Liver (tissue), 8 donors: ENCODE measurements at regions not wholly inside any gene's neighbourhood (a gene's known extent, or its start where the extent isn't known, plus 50 kb on each side); places are given as distances from the start of the nearest gene placed in this dataset.
A peak's percentile ranks its signal among the peaks of the same experiment; 100 is the strongest.

Experiments
- DNase-seq: peaks from one replicate; pipeline ENCODE4 v3.0.0-alpha.2; 2017; ENCODE audit warnings: low spot score
- H3K27ac ChIP-seq, 2 donors: one replicate each; pipeline ENCODE4 v1.7.0; 2013; ENCODE audit warnings: inconsistent platforms in 2 of 2, low read length in 2 of 2, control low read depth in 1 of 2, low read depth in 1 of 2, mild to moderate bottlenecking in 1 of 2
- H3K27me3 ChIP-seq, 4 donors: one replicate each; pipeline versions ENCODE4 v1.6.1 to v1.7.0; 2013; ENCODE audit warnings: low read length in 3 of 4, inconsistent platforms in 1 of 4, mild to moderate bottlenecking in 1 of 4, moderate library complexity in 1 of 4; ENCODE audit not compliant: control insufficient read depth in 4 of 4, insufficient read depth in 4 of 4
- H3K36me3 ChIP-seq, 4 donors: one replicate each; pipeline versions ENCODE4 v1.6.1 to v1.7.0; 2013; ENCODE audit warnings: low read length in 3 of 4, mild to moderate bottlenecking in 3 of 4, low read depth in 1 of 4, moderate library complexity in 1 of 4; ENCODE audit not compliant: control insufficient read depth in 4 of 4, insufficient read depth in 3 of 4
- H3K4me1 ChIP-seq, 4 donors: one replicate each; pipeline versions ENCODE4 v1.6.1 to v1.7.0; 2013; ENCODE audit warnings: low read length in 3 of 4, mild to moderate bottlenecking in 3 of 4, moderate library complexity in 1 of 4; ENCODE audit not compliant: control insufficient read depth in 4 of 4, insufficient read depth in 4 of 4
- H3K4me3 ChIP-seq, 3 donors: one replicate each; pipeline versions ENCODE4 v1.6.1 to v1.7.0; 2013; ENCODE audit warnings: low read length in 3 of 3, control low read depth in 1 of 3, low read depth in 1 of 3, mild to moderate bottlenecking in 1 of 3
- H3K9ac ChIP-seq, 2 donors: one replicate each; pipeline ENCODE4 v1.7.0; 2013; ENCODE audit warnings: low read length in 2 of 2, mild to moderate bottlenecking in 2 of 2, moderate library complexity in 2 of 2, control low read depth in 1 of 2, low read depth in 1 of 2
- H3K9me3 ChIP-seq, 4 donors: one replicate each; pipeline versions ENCODE4 v1.6.1 to v1.7.0; 2013; ENCODE audit warnings: low read length in 3 of 4; ENCODE audit not compliant: control insufficient read depth in 4 of 4
- ATF3 ChIP-seq: IDR thresholded peaks from 2 replicates; pipeline ENCODE4 v1.6.1; 2016; ENCODE audit warnings: antibody characterized with exemption
- CTCF ChIP-seq: fragments of 150-350 bp; IDR thresholded peaks from 2 replicates; pipeline ENCODE4 v1.5.1; 2017; ENCODE audit warnings: improper control_type of control experiment, low read depth, low read length; ENCODE audit not compliant: missing input control
- EGR1 ChIP-seq, 2 donors: IDR thresholded peaks; 2 replicates each; pipeline ENCODE4 v1.6.1; 2016 to 2018; ENCODE audit warnings: antibody characterized with exemption in 2 of 2, low read depth in 2 of 2
- FOXA1 ChIP-seq: IDR thresholded peaks from 2 replicates; pipeline ENCODE4 v1.6.1; 2016; ENCODE audit warnings: antibody characterized with exemption
- FOXA2 ChIP-seq: IDR thresholded peaks from 2 replicates; pipeline ENCODE4 v1.6.1; 2016; ENCODE audit warnings: antibody characterized with exemption
- GABPA ChIP-seq, 2 donors: IDR thresholded peaks in 1 of 2; conservative IDR thresholded peaks in 1 of 2; 2 replicates each; pipeline ENCODE4 v1.6.1; 2016; ENCODE audit warnings: antibody characterized with exemption in 2 of 2, mild to moderate bottlenecking in 1 of 2, moderate library complexity in 1 of 2
- HNF4A ChIP-seq, 2 donors: conservative IDR thresholded peaks; 2 replicates each; pipeline ENCODE4 v1.6.1; 2016; ENCODE audit warnings: antibody characterized with exemption in 2 of 2, mild to moderate bottlenecking in 2 of 2
- HNF4G ChIP-seq: IDR thresholded peaks from 2 replicates; pipeline ENCODE4 v1.6.1; 2016; ENCODE audit warnings: antibody characterized with exemption
- JUND ChIP-seq, 2 donors: IDR thresholded peaks; 2 replicates each; pipeline ENCODE4 v1.6.1; 2016; ENCODE audit warnings: antibody characterized with exemption in 2 of 2
- MAX ChIP-seq: IDR thresholded peaks from 2 replicates; pipeline ENCODE4 v1.6.1; 2016; ENCODE audit warnings: antibody characterized with exemption
- NR2F2 ChIP-seq: IDR thresholded peaks from 2 replicates; pipeline ENCODE4 v1.6.1; 2016; ENCODE audit warnings: antibody characterized with exemption
- RAD21 ChIP-seq, 2 donors: IDR thresholded peaks; 2 replicates each; pipeline ENCODE4 v1.6.1; 2016; ENCODE audit warnings: antibody characterized with exemption in 2 of 2, mild to moderate bottlenecking in 2 of 2
- REST ChIP-seq: IDR thresholded peaks from 2 replicates; pipeline ENCODE4 v1.6.1; 2016; ENCODE audit warnings: antibody characterized with exemption, mild to moderate bottlenecking
- RXRA ChIP-seq, 2 donors: IDR thresholded peaks; 2 replicates each; pipeline ENCODE4 v1.6.1; 2017 to 2018; ENCODE audit warnings: antibody characterized with exemption in 2 of 2, mild to moderate bottlenecking in 1 of 2
- SP1 ChIP-seq: IDR thresholded peaks from 2 replicates; pipeline ENCODE4 v1.6.1; 2018; ENCODE audit warnings: antibody characterized with exemption, mild to moderate bottlenecking
- TAF1 ChIP-seq: conservative IDR thresholded peaks from 2 replicates; pipeline ENCODE4 v1.6.1; 2016; ENCODE audit warnings: antibody characterized with exemption, mild to moderate bottlenecking
- YY1 ChIP-seq: IDR thresholded peaks from 2 replicates; pipeline ENCODE4 v1.6.1; 2016; ENCODE audit warnings: antibody characterized with exemption, mild to moderate bottlenecking
- ZBTB33 ChIP-seq: IDR thresholded peaks from 2 replicates; pipeline ENCODE4 v1.6.1; 2016; ENCODE audit warnings: antibody characterized with exemption
- WGBS: extraction: QIAGEN DNeasy Blood & Tissue Kit; methylation state at CpG from one replicate; pipeline ENCODE4 v1.1.7; 2013; 5-methylcytosine and 5-hydroxymethylcytosine counted together
- donor health status: healthy.
- donor health status: healthy.
- donor health status: healthy.
- donor health status: healthy.
- donor health status: healthy.

- H3K27ac ChIP-seq = no peak overlapping the region
- H3K36me3 ChIP-seq = no peaks in the 10 kb centered on the region
- 66% methylated on average over 5 of the region's 5 CpGs for WGBS
- H3K27me3 ChIP-seq = no peaks in the 10 kb centered on the region
- no peak overlapping the region for H3K9ac ChIP-seq
- peaks cover 0 to 3% (median 0%) of the 10 kb centered on the region in 4 donors for H3K4me1 ChIP-seq
- no peak for DNase-seq
- no peak overlapping the region for H3K4me3 ChIP-seq
- H3K9me3 ChIP-seq = no peaks in the 10 kb centered on the region
- peak in 1 of 2 donors; percentile 9 for TF ChIP-seq RAD21 (IDR thresholded peaks at IDR 0.05)
- peak; percentile 55 to 72 for TF ChIP-seq RXRA (IDR thresholded peaks at IDR 0.05)
- no peak for TF ChIP-seq REST
- TF ChIP-seq YY1 = peak; percentile 61
- TF ChIP-seq HNF4G = peak; percentile 24
- no peak for TF ChIP-seq EGR1 (IDR thresholded peaks at IDR 0.05; ENCODE audit: low read depth in 2 of 2)
- TF ChIP-seq ATF3 = no peak
- no peak for TF ChIP-seq FOXA2
- no peak for TF ChIP-seq MAX
- TF ChIP-seq FOXA1 = no peak
- no peak for TF ChIP-seq NR2F2
- no peak for TF ChIP-seq ZBTB33
- no peak for TF ChIP-seq JUND (IDR thresholded peaks at IDR 0.05)
- peak; percentile 51 for TF ChIP-seq SP1
- peak; percentile 54 to 69 for TF ChIP-seq HNF4A (conservative IDR thresholded peaks at IDR 0.05)
- no peak for TF ChIP-seq GABPA (IDR thresholded peaks at IDR 0.05 in 1 of 2, conservative IDR thresholded peaks at IDR 0.05 in 1 of 2)
- TF ChIP-seq CTCF = no peak
- no peak for TF ChIP-seq TAF1
These were observed 66.1 kb upstream of the ATP1A1 start for GRCh38 chr1:116306840-116307442.
